GM19238 (cell line): ENCODE measurements at regions not wholly inside any gene's neighbourhood (a gene's known extent, or its start where the extent isn't known, plus 50 kb on each side); places are given as distances from the start of the nearest gene placed in this dataset.
"Not testable (repeated sequence)": the region's sequence is repeated elsewhere in the genome, so short reads cannot be mapped to it uniquely, and the experiment has no call there.

Experiments used
- DNase-seq: peaks from one replicate; pipeline ENCODE4 v3.0.0; 2011; ENCODE audit warnings: low spot score; ENCODE audit not compliant: insufficient read length

DNA sequence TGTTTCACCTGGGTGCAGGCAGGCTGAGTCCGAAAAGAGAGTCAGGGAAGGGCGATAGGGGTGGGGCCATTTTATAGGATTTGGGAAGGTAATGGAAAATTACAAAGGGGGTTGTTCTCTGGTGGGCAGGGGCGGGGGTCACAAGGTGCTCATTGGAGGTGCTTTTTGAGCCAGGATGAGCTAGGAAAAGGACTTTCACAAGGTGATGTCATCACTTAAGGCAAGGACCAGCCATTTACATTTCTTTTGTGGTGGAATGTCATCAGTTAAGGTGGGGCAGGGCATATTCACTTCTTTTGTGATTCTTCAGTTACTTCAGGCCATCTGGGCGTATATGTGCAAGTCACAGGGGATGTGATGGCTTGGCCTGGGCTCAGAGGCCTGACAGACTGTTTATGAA, 1040.0 kb downstream of the TAF11L14 start:
- DNase-seq = not testable (repeated sequence)

- no peak for DNase-seq
Measured at GRCh38 chr5:18675041-18675440, 1040.8 kb downstream of the TAF11L14 start.

- no peak for DNase-seq
Measured at GRCh38 chr5:18686253-18686652, 1052.0 kb downstream of the TAF11L14 start.

DNA sequence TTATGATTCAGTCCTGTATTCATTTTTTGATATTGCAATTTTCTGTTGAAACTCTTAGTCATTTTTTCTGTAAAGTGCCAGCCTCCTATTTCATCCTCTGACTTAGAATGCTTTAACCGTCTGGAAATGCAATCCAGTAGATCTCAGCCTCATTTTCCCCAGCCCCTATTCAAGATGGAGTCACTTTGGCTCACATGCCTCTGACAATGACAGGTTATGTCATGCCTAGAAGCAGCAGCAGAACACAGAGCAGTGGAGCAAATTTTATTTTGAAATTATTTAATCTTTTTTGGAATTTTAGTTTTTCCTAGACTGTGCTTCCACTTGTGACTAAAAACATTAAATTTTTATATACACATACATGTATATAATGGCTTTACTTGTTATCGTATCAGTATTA, 1053.2 kb downstream of the TAF11L14 start:
- no peak for DNase-seq

DNA sequence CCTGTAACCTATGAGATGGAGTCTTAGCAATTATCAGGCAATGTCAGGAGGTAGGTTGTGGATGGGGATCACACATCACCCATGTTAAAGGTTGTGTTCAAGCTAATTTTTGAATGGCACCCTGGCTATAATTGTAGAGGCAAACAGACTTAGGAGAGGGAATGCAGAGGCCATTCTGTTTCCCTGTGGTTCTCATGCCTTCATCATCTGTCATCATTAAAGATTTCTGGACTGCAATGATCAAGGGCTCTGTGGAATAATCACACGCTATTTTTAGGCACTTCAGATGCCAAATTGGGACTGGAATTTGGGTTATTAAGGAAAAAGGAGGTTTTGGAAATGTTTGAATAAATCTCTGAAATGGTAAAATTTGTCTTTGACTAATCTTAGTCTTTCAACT, 1065.4 kb downstream of the TAF11L14 start:
- DNase-seq = no peak

- no peak for DNase-seq
Measured at GRCh38 chr5:18702821-18703220, 1068.6 kb downstream of the TAF11L14 start.

DNA sequence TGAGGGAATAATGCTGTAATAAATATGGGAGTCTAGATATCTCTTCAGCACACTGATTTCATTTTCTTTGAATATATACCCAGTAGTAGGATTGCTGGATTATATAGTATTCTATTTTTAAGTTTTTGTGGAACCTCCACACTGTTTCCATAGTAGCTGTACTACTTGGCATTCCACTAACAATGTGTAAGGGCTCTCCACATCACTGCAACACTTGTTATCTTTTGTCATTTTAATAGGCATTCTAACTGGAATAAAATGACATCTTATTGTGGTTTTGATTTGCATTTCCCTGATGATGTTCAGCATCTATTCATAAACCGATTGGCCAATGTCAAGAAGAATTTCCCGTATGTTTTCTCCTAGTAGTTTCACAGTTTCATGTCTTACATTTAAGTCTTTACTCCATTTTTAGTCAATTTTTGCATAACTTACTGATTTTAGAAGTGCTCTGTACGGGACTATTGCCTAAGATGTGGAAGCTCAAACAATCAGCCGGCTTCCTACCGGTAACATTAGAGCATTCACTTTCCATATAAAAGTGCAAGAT, 1078.8 kb downstream of the TAF11L14 start:
- DNase-seq = no peak

DNA sequence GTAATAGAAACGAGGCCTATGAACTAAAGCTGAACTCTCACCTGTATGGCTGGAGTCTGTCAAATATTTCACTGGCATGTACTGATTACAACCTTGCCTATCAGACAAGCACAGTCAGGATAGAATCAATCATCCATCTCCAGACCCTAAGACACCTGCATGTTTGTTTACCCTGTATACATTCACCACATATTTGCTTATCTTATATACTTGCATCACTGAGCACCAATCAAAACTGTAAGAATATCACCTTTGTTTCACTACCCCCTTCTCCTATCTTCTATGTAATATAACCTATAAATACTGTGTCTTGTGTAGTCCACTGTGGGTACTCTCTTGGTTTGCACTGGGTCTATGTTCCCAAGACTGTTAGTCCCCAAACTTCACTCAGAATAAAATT, 1085.7 kb downstream of the TAF11L14 start:
- DNase-seq = no peak

DNA sequence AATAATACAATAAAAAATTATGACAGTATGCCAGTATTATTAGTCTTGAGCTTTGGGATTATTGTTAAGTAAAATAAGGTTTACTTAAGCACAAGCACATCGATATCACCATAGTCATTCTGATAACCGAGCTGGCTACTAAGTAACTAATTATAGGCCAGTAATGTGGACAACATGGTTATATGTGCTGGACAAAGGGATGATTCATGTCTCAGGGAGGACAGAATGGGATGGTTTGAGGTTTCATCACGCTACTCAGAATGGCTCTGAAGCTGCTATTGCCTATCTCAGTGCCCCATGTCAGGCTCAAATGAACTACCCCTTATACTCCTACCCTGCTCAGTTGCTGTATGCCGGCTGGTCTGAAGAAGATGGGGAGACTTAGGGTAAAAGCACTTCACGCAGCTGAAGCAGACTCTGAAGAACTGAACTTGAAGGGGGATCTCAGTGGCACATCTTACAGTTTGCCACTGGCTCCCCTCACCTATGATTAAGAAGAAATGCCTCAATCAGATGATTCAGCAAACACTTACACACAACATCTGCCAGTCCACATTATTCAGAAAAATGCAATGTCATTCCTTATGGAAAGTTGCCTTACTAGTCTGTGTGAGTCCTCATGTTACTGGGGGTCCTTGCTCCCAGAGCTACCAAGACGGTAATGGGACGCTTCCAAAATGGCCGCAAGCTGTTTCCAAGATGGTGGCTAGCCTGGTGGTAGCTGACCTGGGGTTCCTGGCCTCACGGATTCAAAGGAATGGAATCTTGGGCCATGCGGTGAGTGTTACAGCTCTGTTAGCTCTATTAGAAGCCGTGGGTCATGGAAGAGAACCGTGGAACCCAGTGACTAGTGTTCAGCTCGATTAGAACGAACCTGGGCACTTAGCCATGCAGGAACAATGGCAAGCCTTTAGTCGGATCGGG, 1098.6 kb downstream of the TAF11L14 start:
- no peak for DNase-seq

- DNase-seq = no peak
Measured at GRCh38 chr5:18736051-18736398, 1101.8 kb downstream of the TAF11L14 start.

DNA sequence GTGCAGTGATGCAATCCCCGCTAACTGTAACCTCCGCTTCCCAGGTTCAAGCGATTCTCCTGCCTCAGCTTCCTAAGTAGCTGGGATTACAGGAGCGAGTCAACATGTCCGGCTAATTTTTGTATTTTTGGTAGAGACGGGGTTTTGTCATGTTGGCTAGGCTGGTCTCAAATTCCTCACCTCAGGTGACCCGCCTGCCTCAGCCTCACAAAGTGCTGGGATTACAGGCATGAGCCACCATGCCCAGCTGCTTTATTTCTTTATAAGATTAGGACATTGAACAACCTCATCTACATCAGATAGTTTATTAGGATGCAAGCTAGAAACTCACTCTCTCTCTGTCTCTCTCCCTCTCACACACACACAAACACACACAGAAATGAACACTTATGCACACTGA, 1102.5 kb downstream of the TAF11L14 start:
- DNase-seq = not testable (repeated sequence)

DNA sequence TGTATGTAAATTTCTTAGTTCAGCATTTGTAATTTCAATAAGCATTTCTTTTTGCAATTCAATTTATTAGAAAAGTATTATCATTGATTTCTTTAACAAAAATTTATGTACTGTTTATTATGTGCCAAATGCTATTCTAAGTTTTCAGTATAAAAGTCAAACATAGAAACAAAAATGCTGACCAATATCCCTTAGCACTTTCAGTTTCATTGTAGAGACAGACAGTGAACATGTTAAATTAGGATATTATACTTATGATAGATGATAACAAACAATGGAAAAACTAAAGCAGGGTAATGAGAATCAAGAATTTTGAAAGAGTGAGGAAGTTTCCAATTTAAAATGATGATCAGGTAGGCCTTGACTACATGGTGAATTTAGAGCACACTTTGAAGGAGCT, 1106.0 kb downstream of the TAF11L14 start:
- DNase-seq = no peak

DNA sequence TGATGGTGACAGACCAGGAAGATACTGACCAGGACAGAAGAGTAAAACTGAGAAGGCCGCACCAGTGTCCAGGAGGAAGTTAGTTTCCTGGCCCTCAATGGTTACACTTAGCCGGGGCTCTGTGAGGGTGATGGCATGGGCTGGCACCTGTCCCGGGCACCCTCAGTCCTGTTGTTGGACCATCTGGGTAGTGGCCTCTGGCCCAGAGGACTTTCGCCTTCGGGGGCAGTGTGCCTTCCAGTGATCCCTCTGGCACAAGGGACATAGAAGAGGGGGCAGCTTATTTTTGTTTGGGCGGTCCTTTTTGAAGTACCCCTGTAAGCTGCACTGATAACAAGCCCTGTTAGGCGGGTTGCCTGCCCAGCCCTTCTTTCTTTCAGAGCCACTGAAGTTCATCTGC, 1108.6 kb downstream of the TAF11L14 start:
- DNase-seq = no peak

GRCh38 chr5:18744441-18744840, 1110.2 kb downstream of the TAF11L14 start:
- no peak for DNase-seq

- DNase-seq = no peak
Measured at GRCh38 chr5:18745042-18745987, 1111.1 kb downstream of the TAF11L14 start.

- peak; percentile 22 for DNase-seq
Measured at GRCh38 chr5:18745988-18746615, 1111.8 kb downstream of the TAF11L14 start.

- DNase-seq = no peak
Measured at GRCh38 chr5:18749763-18750162, 1115.5 kb downstream of the TAF11L14 start.

DNA sequence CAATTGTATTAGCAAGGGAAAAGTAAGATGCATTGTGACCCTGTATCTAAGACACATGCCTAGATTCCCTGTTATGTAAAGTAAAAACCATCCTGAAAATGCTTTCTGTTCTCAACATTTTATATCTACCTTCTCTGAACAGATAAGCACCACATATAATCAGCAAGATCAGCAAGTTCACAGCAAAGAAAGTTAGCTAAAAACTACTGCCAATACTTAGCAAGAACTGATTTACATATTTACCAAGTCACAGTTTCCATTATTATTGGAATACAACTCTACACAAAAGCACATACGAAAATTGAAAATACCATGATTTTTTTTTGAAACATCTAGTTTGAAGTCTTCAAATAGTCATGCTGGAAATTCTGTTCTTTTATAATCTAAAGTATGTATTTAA, 1118.1 kb downstream of the TAF11L14 start:
- DNase-seq = no peak

- no peak for DNase-seq
Measured at GRCh38 chr5:18754201-18754600, 1119.9 kb downstream of the TAF11L14 start.

DNA sequence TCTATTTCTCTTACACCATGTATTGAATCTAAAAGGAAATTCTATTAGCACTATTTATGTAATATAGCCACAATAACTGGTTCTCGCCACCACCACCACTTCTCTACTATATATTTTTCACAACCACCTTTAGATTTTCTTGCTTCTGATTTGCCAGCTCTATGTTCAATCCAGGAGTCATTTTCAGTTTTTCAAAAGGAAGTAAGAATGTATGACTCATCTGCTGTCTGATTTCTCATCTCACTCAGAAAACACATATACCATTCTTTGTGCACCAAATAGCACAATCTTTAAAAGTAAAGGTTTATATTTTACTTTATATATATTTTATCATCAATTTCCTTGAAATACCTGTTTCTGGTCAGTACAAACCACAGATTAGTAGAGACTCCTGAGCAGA, 1127.5 kb downstream of the TAF11L14 start:
- no peak for DNase-seq

DNA sequence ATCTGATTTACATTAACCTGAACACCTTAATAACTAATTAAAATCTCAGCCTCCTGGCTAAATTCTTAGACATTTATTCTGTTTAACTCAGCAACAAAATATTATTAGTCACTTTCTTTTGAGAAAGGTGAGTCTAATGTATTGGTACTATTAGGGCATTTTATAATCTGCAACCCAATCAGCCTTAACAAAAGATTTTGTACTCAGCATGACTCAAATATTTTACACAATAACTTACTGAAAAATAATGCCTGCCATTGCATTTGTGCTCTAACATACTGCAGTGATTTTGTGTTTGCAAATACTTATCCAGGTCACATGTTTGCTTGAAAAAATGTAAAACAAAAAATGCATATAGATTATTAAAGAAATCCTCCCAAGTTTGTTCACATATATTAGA, 1129.9 kb downstream of the TAF11L14 start:
- no peak for DNase-seq
